Kidney (tissue), 13 donors: ENCODE measurements at regions not wholly inside any gene's neighbourhood (a gene's known extent, or its start where the extent isn't known, plus 50 kb on each side); places are given as distances from the start of the nearest gene placed in this dataset.

Source experiments
- DNase-seq, 5 donors: peaks; one replicate each; pipeline ENCODE4 v3.0.0-alpha.2; 2013 to 2020
- FAIRE-seq: peaks from 2 replicates; lab custom pipeline; 2012; peaks lifted over from hg19 to GRCh38; lab: Jason Lieb, UNC
- H3K27ac ChIP-seq, 2 donors: one replicate each; pipeline ENCODE4 v1.7.0; 2013; ENCODE audit warnings: low read depth in 2 of 2, low read length in 2 of 2, inconsistent platforms in 1 of 2
- H3K27me3 ChIP-seq: one replicate; pipeline ENCODE4 v1.7.1; 2013; ENCODE audit warnings: low read length, inconsistent platforms; ENCODE audit not compliant: control insufficient read depth, insufficient read depth
- H3K36me3 ChIP-seq, 3 donors: one replicate each; pipeline versions ENCODE4 v1.7.0 to v1.7.1; 2013; ENCODE audit warnings: low read length in 3 of 3, control low read depth in 1 of 3, inconsistent platforms in 1 of 3; ENCODE audit not compliant: insufficient read depth in 3 of 3, control insufficient read depth in 2 of 3
- H3K4me1 ChIP-seq, 3 donors: one replicate each; pipeline versions ENCODE4 v1.7.0 to v1.7.1; 2013; ENCODE audit warnings: low read length in 3 of 3, inconsistent platforms in 1 of 3, low read depth in 1 of 3; ENCODE audit not compliant: control insufficient read depth in 2 of 3, insufficient read depth in 2 of 3
- H3K4me3 ChIP-seq, 3 donors: one replicate each; pipeline versions ENCODE4 v1.7.0 to v1.8.1; 2013; ENCODE audit warnings: low read length in 3 of 3, control low read depth in 1 of 3, inconsistent platforms in 1 of 3
- H3K9ac ChIP-seq, 3 donors: one replicate each; pipeline versions ENCODE4 v1.7.0 to v1.7.1; 2013; ENCODE audit warnings: low read length in 3 of 3, control low read depth in 1 of 3, inconsistent platforms in 1 of 3
- H3K9me3 ChIP-seq, 3 donors: one replicate each; pipeline versions ENCODE4 v1.7.0 to v1.7.1; 2013; ENCODE audit warnings: low read length in 3 of 3, control low read depth in 1 of 3, inconsistent platforms in 1 of 3; ENCODE audit not compliant: control insufficient read depth in 2 of 3, insufficient read depth in 1 of 3
- CTCF ChIP-seq: IDR thresholded peaks from 3 replicates; pipeline ENCODE4 v1.5.1; 2012; ENCODE audit warnings: mild to moderate bottlenecking, moderate library complexity, borderline replicate concordance; ENCODE audit not compliant: insufficient read depth; ENCODE audit errors: extremely low read depth
- intact Hi-C: fragments of 100-400 bp; cut with DNase I; formaldehyde crosslinking; loops from one replicate; pipeline ENCODE4 v1.11.1; 2022
- donor health status: control.
- donor health status: control.
- donor health status: control.
- donor health status: control.
- donor health status: control.
- donor health status: DM: yes; HTN: yes; CAD: no.
- donor health status: Normal renal cell carcinoma (clear cell type).

GRCh38 chr21:34261841-34262468 lies 101.9 kb upstream of the KCNE2 start:
- FAIRE-seq: no peak
- Histone ChIP-seq H3K9me3 (no peaks in the 10 kb centered on the region), H3K36me3 (no peaks in the 10 kb centered on the region), H3K27ac (no peak overlapping the region), H3K27me3 (no peaks in the 10 kb centered on the region), H3K4me1 (no peaks in the 10 kb centered on the region), H3K9ac (no peak overlapping the region), H3K4me3 (no peak overlapping the region)
- TF ChIP-seq CTCF: no peak
- DNase-seq: no peak
- intact Hi-C loops: no loop called here

- no peaks in the 10 kb centered on the region for H3K27me3 ChIP-seq
- TF ChIP-seq CTCF: no peak
- no peaks in the 10 kb centered on the region for H3K36me3 ChIP-seq
- DNase-seq (no peak), FAIRE-seq (no peak)
- H3K27ac ChIP-seq: no peak overlapping the region
- H3K9me3 ChIP-seq: no peaks in the 10 kb centered on the region
- no peaks in the 10 kb centered on the region for H3K4me1 ChIP-seq
- intact Hi-C loops: no loop called here
- H3K9ac ChIP-seq: no peak overlapping the region
- no peak overlapping the region for H3K4me3 ChIP-seq
Observed at GRCh38 chr21:34262469-34262845, 101.3 kb upstream of the KCNE2 start.

GRCh38 chr21:34263629-34264028 lies 100.2 kb upstream of the KCNE2 start:
- no peak overlapping the region for H3K9ac ChIP-seq
- no peak overlapping the region for H3K4me3 ChIP-seq
- H3K27ac ChIP-seq: no peak overlapping the region
- no peak for TF ChIP-seq CTCF
- no peaks in the 10 kb centered on the region for H3K36me3 ChIP-seq
- H3K9me3 ChIP-seq: no peaks in the 10 kb centered on the region
- intact Hi-C loops: no loop called here
- H3K4me1 ChIP-seq: no peaks in the 10 kb centered on the region
- DNase-seq (no peak), FAIRE-seq (no peak)
- H3K27me3 ChIP-seq: no peaks in the 10 kb centered on the region

- no peak for DNase-seq
- FAIRE-seq: no peak
- no peaks in the 10 kb centered on the region for H3K36me3 ChIP-seq
- H3K4me1 ChIP-seq: no peaks in the 10 kb centered on the region
- no peak overlapping the region for H3K4me3 ChIP-seq
- no peaks in the 10 kb centered on the region for H3K9me3 ChIP-seq
- TF ChIP-seq CTCF: no peak
- H3K27me3 ChIP-seq: no peaks in the 10 kb centered on the region
- no peak overlapping the region for H3K9ac ChIP-seq
- intact Hi-C loops: no loop called here
- no peak overlapping the region for H3K27ac ChIP-seq
Observed at GRCh38 chr21:34266351-34266750, 97.5 kb upstream of the KCNE2 start.
